Bronchial epithelial cell (primary cell): ENCODE measurements at regions not wholly inside any gene's neighbourhood (a gene's known extent, or its start where the extent isn't known, plus 50 kb on each side); places are given as distances from the start of the nearest gene placed in this dataset.
A peak's percentile ranks its signal among the peaks of the same experiment; 100 is the strongest.

Experiments
- DNase-seq: peaks from one replicate; pipeline ENCODE4 v3.0.0-alpha.2; 2010; ENCODE audit warnings: low read depth
- FAIRE-seq: peaks from 2 replicates; lab custom pipeline; 2011; peaks lifted over from hg19 to GRCh38; lab: Jason Lieb, UNC
- H3K27me3 ChIP-seq: 2 replicates; pipeline ENCODE4 v1.5.1; 2011; ENCODE audit warnings: low read length; ENCODE audit not compliant: control insufficient read depth, insufficient read depth
- H3K36me3 ChIP-seq: 2 replicates; pipeline ENCODE4 v1.5.1; 2011; ENCODE audit warnings: low read length; ENCODE audit not compliant: control insufficient read depth, insufficient read depth
- H3K4me3 ChIP-seq: 2 replicates; pipeline ENCODE4 v1.5.1; 2011; ENCODE audit warnings: mild to moderate bottlenecking, low read depth, low read length, control low read depth
- TF ChIP-seq, protein P1 (sequence below): IDR thresholded peaks from 2 replicates; pipeline ENCODE4 v1.5.1; 2011; ENCODE audit warnings: mild to moderate bottlenecking, moderate library complexity, low read length, control low read depth, inconsistent platforms; ENCODE audit not compliant: insufficient read depth, severe bottlenecking

GRCh38 chr15:70509282-70509662 lies 254.1 kb downstream of the UACA start:
- DNase-seq = peak; percentile 41
- no peak for FAIRE-seq

GRCh38 chr15:70508561-70509281 lies 254.6 kb downstream of the UACA start:
- peak; percentile 95 for DNase-seq
- TF ChIP-seq, protein P1, sequence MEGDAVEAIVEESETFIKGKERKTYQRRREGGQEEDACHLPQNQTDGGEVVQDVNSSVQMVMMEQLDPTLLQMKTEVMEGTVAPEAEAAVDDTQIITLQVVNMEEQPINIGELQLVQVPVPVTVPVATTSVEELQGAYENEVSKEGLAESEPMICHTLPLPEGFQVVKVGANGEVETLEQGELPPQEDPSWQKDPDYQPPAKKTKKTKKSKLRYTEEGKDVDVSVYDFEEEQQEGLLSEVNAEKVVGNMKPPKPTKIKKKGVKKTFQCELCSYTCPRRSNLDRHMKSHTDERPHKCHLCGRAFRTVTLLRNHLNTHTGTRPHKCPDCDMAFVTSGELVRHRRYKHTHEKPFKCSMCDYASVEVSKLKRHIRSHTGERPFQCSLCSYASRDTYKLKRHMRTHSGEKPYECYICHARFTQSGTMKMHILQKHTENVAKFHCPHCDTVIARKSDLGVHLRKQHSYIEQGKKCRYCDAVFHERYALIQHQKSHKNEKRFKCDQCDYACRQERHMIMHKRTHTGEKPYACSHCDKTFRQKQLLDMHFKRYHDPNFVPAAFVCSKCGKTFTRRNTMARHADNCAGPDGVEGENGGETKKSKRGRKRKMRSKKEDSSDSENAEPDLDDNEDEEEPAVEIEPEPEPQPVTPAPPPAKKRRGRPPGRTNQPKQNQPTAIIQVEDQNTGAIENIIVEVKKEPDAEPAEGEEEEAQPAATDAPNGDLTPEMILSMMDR = no peak
- peak; percentile 52 for FAIRE-seq
- no peaks in the 10 kb centered on the region for H3K36me3 ChIP-seq
- no peak overlapping the region for H3K4me3 ChIP-seq
- H3K27me3 ChIP-seq = peaks cover 2% of the 10 kb centered on the region

More at GRCh38 chr15:70509282-70509662, 254.1 kb downstream of the UACA start:
- Histone ChIP-seq H3K27me3 (peaks cover 5% of the 10 kb centered on the region), H3K36me3 (no peaks in the 10 kb centered on the region), H3K4me3 (no peak overlapping the region)
- TF ChIP-seq, protein P1 = no peak

GRCh38 chr15:70507772-70508371 lies 255.5 kb downstream of the UACA start:
- no peaks in the 10 kb centered on the region for H3K36me3 ChIP-seq
- no peak for FAIRE-seq
- H3K27me3 ChIP-seq = no peaks in the 10 kb centered on the region
- H3K4me3 ChIP-seq = no peak overlapping the region
- TF ChIP-seq, protein P1 = no peak
- DNase-seq = peak; percentile 98

DNA sequence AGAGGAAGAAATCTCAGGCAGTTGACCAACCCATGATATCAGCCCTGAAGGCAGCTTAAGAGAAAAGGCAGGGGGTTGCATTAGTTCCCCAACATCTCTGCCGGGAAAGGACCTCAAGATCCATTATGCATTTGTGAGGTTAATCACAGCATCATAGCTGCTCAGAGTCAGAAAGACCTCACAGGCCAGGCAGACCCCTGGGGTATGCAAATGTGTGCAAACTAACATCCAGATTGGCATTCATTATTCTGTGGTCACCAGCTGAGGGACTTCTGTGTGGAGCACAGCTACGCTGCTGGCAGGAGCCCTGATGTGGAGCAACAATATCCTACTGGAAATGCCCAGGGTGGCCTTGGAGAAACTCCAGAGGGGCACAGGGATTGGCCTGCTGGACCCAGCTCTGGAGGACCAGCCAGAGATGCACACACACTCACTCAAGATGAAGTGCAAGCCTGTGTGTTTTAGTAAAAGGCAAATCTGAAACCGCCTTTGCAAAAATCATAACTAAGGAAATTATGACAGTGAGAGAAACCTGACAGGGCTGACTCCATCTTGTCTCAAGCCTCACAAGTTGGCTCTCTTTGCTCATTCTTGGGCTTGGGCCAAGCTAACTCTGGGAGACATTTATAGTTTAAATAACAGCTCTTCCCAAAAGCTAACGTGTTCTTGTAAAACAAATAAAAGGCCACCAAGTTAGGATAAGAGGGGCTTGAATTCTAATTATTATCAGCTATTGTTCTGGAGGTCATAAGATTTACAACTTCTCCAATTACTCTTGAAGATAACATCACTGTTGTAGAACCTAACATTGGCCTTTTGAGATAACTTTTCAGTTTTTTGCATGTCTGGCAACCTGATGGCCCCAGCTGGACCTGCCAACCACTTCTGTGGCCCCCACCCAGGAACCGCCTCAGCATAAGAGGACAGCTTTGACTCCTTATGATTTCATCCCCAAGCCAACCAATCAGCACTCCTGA lies 257.1 kb downstream of the UACA start:
- Histone ChIP-seq H3K4me3 (no peak overlapping the region), H3K36me3 (no peaks in the 10 kb centered on the region), H3K27me3 (no peaks in the 10 kb centered on the region)
- no peak for DNase-seq
- TF ChIP-seq, protein P1 = no peak
- FAIRE-seq = no peak

GRCh38 chr15:70505411-70505919 lies 257.9 kb downstream of the UACA start:
- TF ChIP-seq, protein P1 = peak; percentile 9
- no peaks in the 10 kb centered on the region for H3K36me3 ChIP-seq
- FAIRE-seq (no peak), DNase-seq (peak; percentile 99)
- H3K27me3 ChIP-seq = no peaks in the 10 kb centered on the region
- no peak overlapping the region for H3K4me3 ChIP-seq
